ENCODE measurements at regions not wholly inside any gene's neighbourhood (a gene's known extent, or its start where the extent isn't known, plus 50 kb on each side); places are given as distances from the start of the nearest gene placed in this dataset.

DNA sequence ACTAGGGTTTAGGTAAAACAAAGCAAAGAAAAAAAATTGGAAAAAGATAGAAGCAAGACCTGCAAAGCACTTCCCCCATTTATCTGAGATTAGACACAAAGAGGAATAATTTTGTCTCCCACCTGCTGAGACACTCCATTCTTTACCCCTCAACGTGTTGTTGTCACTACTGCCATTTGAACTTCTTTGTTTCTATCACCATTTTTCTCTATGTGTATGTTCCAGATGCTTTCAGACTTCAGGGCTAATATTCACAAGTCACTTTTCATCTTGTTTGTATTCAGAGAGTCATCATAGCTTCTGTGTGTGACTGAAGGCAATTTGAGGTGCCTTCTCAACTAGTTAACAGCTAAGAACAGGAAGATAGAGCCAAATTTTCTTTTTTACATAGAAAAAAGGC is 512.5 kb downstream of the TBC1D4 start:
- TF ChIP-seq, protein P1, sequence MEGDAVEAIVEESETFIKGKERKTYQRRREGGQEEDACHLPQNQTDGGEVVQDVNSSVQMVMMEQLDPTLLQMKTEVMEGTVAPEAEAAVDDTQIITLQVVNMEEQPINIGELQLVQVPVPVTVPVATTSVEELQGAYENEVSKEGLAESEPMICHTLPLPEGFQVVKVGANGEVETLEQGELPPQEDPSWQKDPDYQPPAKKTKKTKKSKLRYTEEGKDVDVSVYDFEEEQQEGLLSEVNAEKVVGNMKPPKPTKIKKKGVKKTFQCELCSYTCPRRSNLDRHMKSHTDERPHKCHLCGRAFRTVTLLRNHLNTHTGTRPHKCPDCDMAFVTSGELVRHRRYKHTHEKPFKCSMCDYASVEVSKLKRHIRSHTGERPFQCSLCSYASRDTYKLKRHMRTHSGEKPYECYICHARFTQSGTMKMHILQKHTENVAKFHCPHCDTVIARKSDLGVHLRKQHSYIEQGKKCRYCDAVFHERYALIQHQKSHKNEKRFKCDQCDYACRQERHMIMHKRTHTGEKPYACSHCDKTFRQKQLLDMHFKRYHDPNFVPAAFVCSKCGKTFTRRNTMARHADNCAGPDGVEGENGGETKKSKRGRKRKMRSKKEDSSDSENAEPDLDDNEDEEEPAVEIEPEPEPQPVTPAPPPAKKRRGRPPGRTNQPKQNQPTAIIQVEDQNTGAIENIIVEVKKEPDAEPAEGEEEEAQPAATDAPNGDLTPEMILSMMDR (IDR thresholded peaks at IDR 0.05; ENCODE audit: low read depth, low read length) = no peak
- no peak for TF ChIP-seq POLR2A (IDR thresholded peaks at IDR 0.05; ENCODE audit: extremely low read depth, insufficient read length)
- no peak for TF ChIP-seq MYC (IDR thresholded peaks at IDR 0.05; ENCODE audit: low read depth, low read length)

Measured in NB4 (cell line).